ENCODE measurements at regions not wholly inside any gene's neighbourhood (a gene's known extent, or its start where the extent isn't known, plus 50 kb on each side); places are given as distances from the start of the nearest gene placed in this dataset.

GRCh38 chr14:43316427-43316826, 1190.7 kb downstream of the FSCB start:
- Histone ChIP-seq H3F3A (replicated peaks; ENCODE audit: insufficient read depth) (no peaks in the 10 kb centered on the region), H3K36me3 (replicated peaks in 1 of 2; ENCODE audit: control insufficient read depth in 1 of 2, insufficient read depth in 2 of 2, low read length in 1 of 2) (no peaks in the 10 kb centered on the region), H3K27me3 (ENCODE audit: insufficient read depth) (no peaks in the 10 kb centered on the region), H3K4me3 (ENCODE audit: low read depth in 2 of 2, low read length in 1 of 2) (no peak overlapping the region), H4K20me1 (ENCODE audit: insufficient read depth) (no peaks in the 10 kb centered on the region), H3K9me3 (no peaks in the 10 kb centered on the region), H3K4me2 (no peak overlapping the region), H3K27ac (ENCODE audit: low read depth in 2 of 2, low read length in 1 of 2) (no peak overlapping the region), H3K79me2 (ENCODE audit: insufficient read depth) (no peaks in the 10 kb centered on the region), H3K9me2 (no peaks in the 10 kb centered on the region), H2AFZ (ENCODE audit: low read depth) (no peak overlapping the region), H3K4me1 (ENCODE audit: control insufficient read depth in 1 of 2, insufficient read depth in 2 of 2, low read depth in 1 of 2, low read length in 1 of 2) (no peaks in the 10 kb centered on the region), H3K9ac (no peak overlapping the region)
- TF ChIP-seq IRF3 (IDR thresholded peaks at IDR 0.05; ENCODE audit: low read depth, low read length) = no peak
- TF ChIP-seq CHD2 (IDR thresholded peaks at IDR 0.05; ENCODE audit: low read length, partially characterized antibody) = no peak
- no peak for TF ChIP-seq JUND (IDR thresholded peaks at IDR 0.05)
- no peak for TF ChIP-seq MAX (IDR thresholded peaks at IDR 0.05; ENCODE audit: low read depth)
- no peak for TF ChIP-seq NRF1 (IDR thresholded peaks at IDR 0.05; ENCODE audit: low read depth, low read length)
- no peak for TF ChIP-seq FOXJ3 (CRISPR knock-in tag; IDR thresholded peaks at IDR 0.05)
- no peak for TF ChIP-seq SMC3 (IDR thresholded peaks at IDR 0.05; ENCODE audit: low read depth, low read length)
- TF ChIP-seq FOSL2 (IDR thresholded peaks at IDR 0.05; ENCODE audit: borderline replicate concordance, low read depth) = no peak
- no peak for TF ChIP-seq USF2 (IDR thresholded peaks at IDR 0.05; ENCODE audit: borderline replicate concordance, low read depth, low read length)
- TF ChIP-seq PBX3 (IDR thresholded peaks at IDR 0.05) = no peak
- TF ChIP-seq FOXM1 (IDR thresholded peaks at IDR 0.05; ENCODE audit: low read depth) = no peak
- DNase-seq = no peak
- WGBS (ENCODE audit: low lambda C conversion rate) = 0% methylated on average over 2 of the region's 2 CpGs
- ChIA-PET CTCF (no interaction called here), POLR2A (no interaction called here)

- no peaks in the 10 kb centered on the region for H3K27me3 ChIP-seq (ENCODE audit: insufficient read depth)
- ChIA-PET CTCF (no interaction called here), POLR2A (no interaction called here)
- H3F3A ChIP-seq (replicated peaks; ENCODE audit: insufficient read depth) = no peaks in the 10 kb centered on the region
- H4K20me1 ChIP-seq (ENCODE audit: insufficient read depth) = no peaks in the 10 kb centered on the region
- H3K79me2 ChIP-seq (ENCODE audit: insufficient read depth) = no peaks in the 10 kb centered on the region
- H3K4me3 ChIP-seq (ENCODE audit: low read depth in 2 of 2, low read length in 1 of 2) = no peak overlapping the region
- no peak overlapping the region for H3K9ac ChIP-seq
- 3% methylated on average over 1 of the region's 1 CpG for WGBS (ENCODE audit: low lambda C conversion rate)
- H3K36me3 ChIP-seq (replicated peaks in 1 of 2; ENCODE audit: control insufficient read depth in 1 of 2, insufficient read depth in 2 of 2, low read length in 1 of 2) = no peaks in the 10 kb centered on the region
- no peaks in the 10 kb centered on the region for H3K9me2 ChIP-seq
- no peak overlapping the region for H2AFZ ChIP-seq (ENCODE audit: low read depth)
- no peak overlapping the region for H3K27ac ChIP-seq (ENCODE audit: low read depth in 2 of 2, low read length in 1 of 2)
- no peaks in the 10 kb centered on the region for H3K9me3 ChIP-seq
- H3K4me1 ChIP-seq (ENCODE audit: control insufficient read depth in 1 of 2, insufficient read depth in 2 of 2, low read depth in 1 of 2, low read length in 1 of 2) = no peaks in the 10 kb centered on the region
- H3K4me2 ChIP-seq = no peak overlapping the region
- no peak for DNase-seq
- no peak for TF ChIP-seq SMC3 (IDR thresholded peaks at IDR 0.05; ENCODE audit: low read depth, low read length)
- no peak for TF ChIP-seq FOSL2 (IDR thresholded peaks at IDR 0.05; ENCODE audit: borderline replicate concordance, low read depth)
- TF ChIP-seq USF2 (IDR thresholded peaks at IDR 0.05; ENCODE audit: borderline replicate concordance, low read depth, low read length) = no peak
- no peak for TF ChIP-seq RFX5 (IDR thresholded peaks at IDR 0.05; ENCODE audit: low read length)
- no peak for TF ChIP-seq GABPA (IDR thresholded peaks at IDR 0.05; ENCODE audit: low read depth)
- TF ChIP-seq EP300 (IDR thresholded peaks at IDR 0.05; ENCODE audit: borderline replicate concordance in 1 of 2, low read depth in 1 of 2, low read length in 1 of 2) = no peak
- TF ChIP-seq ELF1 (IDR thresholded peaks at IDR 0.05) = no peak
- TF ChIP-seq YY1 (IDR thresholded peaks at IDR 0.05; ENCODE audit: low read depth) = no peak
- no peak for TF ChIP-seq NFIC (IDR thresholded peaks at IDR 0.05; ENCODE audit: borderline replicate concordance)
- TF ChIP-seq REST (IDR thresholded peaks at IDR 0.05; ENCODE audit: low read depth, low read length) = no peak
- TF ChIP-seq IRF3 (IDR thresholded peaks at IDR 0.05; ENCODE audit: low read depth, low read length) = no peak
- no peak for TF ChIP-seq MXI1 (IDR thresholded peaks at IDR 0.05; ENCODE audit: low read depth, low read length)
These were observed 1193.4 kb downstream of the FSCB start for GRCh38 chr14:43313719-43314118.

All from SK-N-SH (cell line).